LNCaP clone FGC (cell line): ENCODE measurements at regions not wholly inside any gene's neighbourhood (a gene's known extent, or its start where the extent isn't known, plus 50 kb on each side); places are given as distances from the start of the nearest gene placed in this dataset.

ENCODE experiments used
- DNase-seq: peaks from one replicate; pipeline ENCODE4 v3.0.0-alpha.2; 2011; ENCODE audit warnings: low read depth
- H3K4me3 ChIP-seq: 2 replicates; pipeline ENCODE4 v1.5.1; 2011; ENCODE audit warnings: mild to moderate bottlenecking, low read depth, low read length, control low read depth
- CTCF ChIP-seq: IDR thresholded peaks from 2 replicates; pipeline ENCODE4 v1.5.1; 2012; ENCODE audit warnings: mild to moderate bottlenecking; ENCODE audit not compliant: control insufficient read depth, insufficient read depth; ENCODE audit errors: extremely low read depth

GRCh38 chr1:8267307-8267706, 50.6 kb upstream of the SLC45A1 start:
- no peak overlapping the region for H3K4me3 ChIP-seq
- no peak for DNase-seq
- TF ChIP-seq CTCF: no peak

DNA sequence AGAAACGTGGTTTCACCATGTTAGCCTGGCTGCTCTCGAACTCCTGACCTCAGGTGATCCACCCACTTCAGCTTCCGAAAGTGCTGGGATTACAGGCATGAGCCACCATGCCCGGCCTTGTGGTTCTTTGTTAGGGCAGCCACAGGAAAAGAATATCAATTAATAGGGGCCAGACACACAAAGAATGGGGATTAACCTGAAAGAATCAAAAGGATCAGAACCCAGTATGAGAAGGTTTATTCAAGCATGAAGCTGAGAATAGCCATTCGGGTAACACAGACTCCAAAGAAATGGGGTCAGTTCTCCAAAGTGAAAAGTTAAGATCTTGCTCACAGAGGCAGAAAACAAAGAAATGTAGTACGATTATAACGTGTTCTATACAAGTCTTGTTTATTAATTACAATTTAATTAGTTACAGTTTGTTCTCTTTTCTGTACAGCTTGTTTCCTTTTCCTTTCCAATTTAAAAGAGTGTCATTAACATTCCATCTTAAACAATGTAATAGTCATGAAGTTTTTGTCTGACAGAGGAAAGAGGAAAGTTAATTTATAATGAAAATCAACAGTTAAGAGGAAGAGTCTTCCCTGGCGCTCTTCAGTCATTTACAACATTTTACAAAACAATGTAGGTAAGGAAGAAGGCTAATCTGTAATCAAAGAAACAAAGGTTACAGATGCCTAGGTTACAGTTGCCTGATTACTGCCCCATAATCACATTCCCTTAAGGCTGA, 51.3 kb upstream of the SLC45A1 start:
- no peak overlapping the region for H3K4me3 ChIP-seq
- DNase-seq: no peak
- no peak for TF ChIP-seq CTCF

DNA sequence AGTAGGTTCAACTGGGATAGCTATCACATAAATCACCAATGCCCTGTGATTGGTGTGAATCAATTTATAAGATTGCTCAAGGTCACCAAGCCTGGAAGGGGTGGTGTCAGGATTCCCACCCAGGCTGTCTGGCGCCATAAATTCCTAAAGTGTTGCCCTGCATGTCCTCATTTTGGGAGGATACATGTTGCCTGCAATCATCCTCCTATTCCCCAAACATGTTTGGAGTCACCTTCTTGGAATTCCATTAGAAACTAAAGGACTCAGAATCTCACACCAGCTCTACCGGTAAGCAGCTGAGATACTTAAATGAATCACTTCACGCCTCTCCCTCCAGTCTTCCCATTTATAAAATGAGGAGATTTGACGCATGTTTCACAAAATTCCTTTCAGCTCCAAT, 54.1 kb upstream of the SLC45A1 start:
- no peak for TF ChIP-seq CTCF
- no peak for DNase-seq
- H3K4me3 ChIP-seq: no peak overlapping the region

GRCh38 chr1:8261398-8261762, 56.5 kb upstream of the SLC45A1 start:
- no peak overlapping the region for H3K4me3 ChIP-seq
- no peak for DNase-seq
- no peak for TF ChIP-seq CTCF

- no peak for TF ChIP-seq CTCF
- peak overlapping the region; percentile 32 for H3K4me3 ChIP-seq
These were observed 58.2 kb upstream of the SLC45A1 start for GRCh38 chr1:8259498-8260290.

DNA sequence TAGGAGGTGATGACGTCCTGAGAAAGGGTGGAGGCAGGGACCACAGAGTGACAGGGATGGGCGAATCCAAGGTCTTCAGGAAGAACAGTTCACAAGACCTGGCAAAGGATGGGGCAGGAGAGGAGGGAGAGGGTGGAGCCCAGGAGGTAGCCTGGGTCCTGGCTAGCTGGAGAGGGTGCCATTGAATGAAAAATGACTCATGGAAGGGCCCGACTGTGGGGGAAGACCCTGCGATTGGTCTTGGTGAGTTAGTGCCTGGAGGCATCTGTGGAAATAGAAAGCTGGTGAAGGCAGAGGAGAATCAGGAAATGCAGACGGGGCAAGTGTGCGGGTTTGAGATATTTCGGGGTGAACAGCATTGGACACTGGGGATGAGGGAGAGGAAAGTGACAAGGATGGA, 60.3 kb upstream of the SLC45A1 start:
- DNase-seq: no peak
- no peak for TF ChIP-seq CTCF
- H3K4me3 ChIP-seq: no peak overlapping the region

More at GRCh38 chr1:8259498-8260290, 58.2 kb upstream of the SLC45A1 start:
- DNase-seq: peak; percentile 97
